Kidney (tissue), 13 donors: ENCODE measurements at regions not wholly inside any gene's neighbourhood (a gene's known extent, or its start where the extent isn't known, plus 50 kb on each side); places are given as distances from the start of the nearest gene placed in this dataset.

Source experiments
- DNase-seq, 5 donors: peaks; one replicate each; pipeline ENCODE4 v3.0.0-alpha.2; 2013 to 2020
- FAIRE-seq: peaks from 2 replicates; lab custom pipeline; 2012; peaks lifted over from hg19 to GRCh38; lab: Jason Lieb, UNC
- H3K27ac ChIP-seq, 2 donors: one replicate each; pipeline ENCODE4 v1.7.0; 2013; ENCODE audit warnings: low read depth in 2 of 2, low read length in 2 of 2, inconsistent platforms in 1 of 2
- H3K27me3 ChIP-seq: one replicate; pipeline ENCODE4 v1.7.1; 2013; ENCODE audit warnings: low read length, inconsistent platforms; ENCODE audit not compliant: control insufficient read depth, insufficient read depth
- H3K36me3 ChIP-seq, 3 donors: one replicate each; pipeline versions ENCODE4 v1.7.0 to v1.7.1; 2013; ENCODE audit warnings: low read length in 3 of 3, control low read depth in 1 of 3, inconsistent platforms in 1 of 3; ENCODE audit not compliant: insufficient read depth in 3 of 3, control insufficient read depth in 2 of 3
- H3K4me1 ChIP-seq, 3 donors: one replicate each; pipeline versions ENCODE4 v1.7.0 to v1.7.1; 2013; ENCODE audit warnings: low read length in 3 of 3, inconsistent platforms in 1 of 3, low read depth in 1 of 3; ENCODE audit not compliant: control insufficient read depth in 2 of 3, insufficient read depth in 2 of 3
- H3K4me3 ChIP-seq, 3 donors: one replicate each; pipeline versions ENCODE4 v1.7.0 to v1.8.1; 2013; ENCODE audit warnings: low read length in 3 of 3, control low read depth in 1 of 3, inconsistent platforms in 1 of 3
- H3K9ac ChIP-seq, 3 donors: one replicate each; pipeline versions ENCODE4 v1.7.0 to v1.7.1; 2013; ENCODE audit warnings: low read length in 3 of 3, control low read depth in 1 of 3, inconsistent platforms in 1 of 3
- H3K9me3 ChIP-seq, 3 donors: one replicate each; pipeline versions ENCODE4 v1.7.0 to v1.7.1; 2013; ENCODE audit warnings: low read length in 3 of 3, control low read depth in 1 of 3, inconsistent platforms in 1 of 3; ENCODE audit not compliant: control insufficient read depth in 2 of 3, insufficient read depth in 1 of 3
- CTCF ChIP-seq: IDR thresholded peaks from 3 replicates; pipeline ENCODE4 v1.5.1; 2012; ENCODE audit warnings: mild to moderate bottlenecking, moderate library complexity, borderline replicate concordance; ENCODE audit not compliant: insufficient read depth; ENCODE audit errors: extremely low read depth
- intact Hi-C: fragments of 100-400 bp; cut with DNase I; formaldehyde crosslinking; loops from one replicate; pipeline ENCODE4 v1.11.1; 2022
- donor health status: control.
- donor health status: control.
- donor health status: control.
- donor health status: control.
- donor health status: control.
- donor health status: DM: yes; HTN: yes; CAD: no.
- donor health status: Normal renal cell carcinoma (clear cell type).

- no peak overlapping the region for H3K9ac ChIP-seq
- H3K27ac ChIP-seq, result no peak overlapping the region
- intact Hi-C loops, result no loop called here
- H3K4me3 ChIP-seq, result peak overlapping the region; percentile 5 to 35 (median 12)
- no peak for TF ChIP-seq CTCF
- H3K9me3 ChIP-seq, result no peaks in the 10 kb centered on the region
- H3K27me3 ChIP-seq, result no peaks in the 10 kb centered on the region
- H3K4me1 ChIP-seq, result no peaks in the 10 kb centered on the region
- DNase-seq, result no peak
- no peak for FAIRE-seq
- no peaks in the 10 kb centered on the region for H3K36me3 ChIP-seq
Measured at GRCh38 chr3:73766599-73767381, 142.0 kb upstream of the PDZRN3 start.

GRCh38 chr3:73765878-73766545 lies 141.3 kb upstream of the PDZRN3 start:
- H3K36me3 ChIP-seq, result no peaks in the 10 kb centered on the region
- DNase-seq (no peak), FAIRE-seq (no peak)
- H3K9ac ChIP-seq, result no peak overlapping the region
- intact Hi-C loops, result no loop called here
- H3K4me3 ChIP-seq, result no peak overlapping the region
- no peak for TF ChIP-seq CTCF
- no peaks in the 10 kb centered on the region for H3K4me1 ChIP-seq
- no peaks in the 10 kb centered on the region for H3K27me3 ChIP-seq
- peak overlapping the region in 1 of 2 donors; percentile 3 for H3K27ac ChIP-seq
- no peaks in the 10 kb centered on the region for H3K9me3 ChIP-seq

GRCh38 chr3:73762855-73763254 lies 138.1 kb upstream of the PDZRN3 start:
- FAIRE-seq, result no peak
- Histone ChIP-seq H3K36me3 (no peaks in the 10 kb centered on the region), H3K9me3 (no peaks in the 10 kb centered on the region), H3K9ac (no peak overlapping the region), H3K27ac (no peak overlapping the region), H3K4me1 (no peaks in the 10 kb centered on the region), H3K4me3 (no peak overlapping the region), H3K27me3 (no peaks in the 10 kb centered on the region)
- no peak for DNase-seq
- intact Hi-C loops, result no loop called here
- TF ChIP-seq CTCF, result no peak
